Immature natural killer cell (primary cell): ENCODE measurements at regions not wholly inside any gene's neighbourhood (a gene's known extent, or its start where the extent isn't known, plus 50 kb on each side); places are given as distances from the start of the nearest gene placed in this dataset.
"Not testable (repeated sequence)": the region's sequence is repeated elsewhere in the genome, so short reads cannot be mapped to it uniquely, and the experiment has no call there.

Experiments used
- DNase-seq, 3 donors: peaks; one replicate each; pipeline ENCODE4 v3.0.0; 2022; ENCODE audit warnings: mixed read lengths in 1 of 3
- H3K27ac Mint-ChIP-seq, 6 donors: one replicate each; pipeline ENCODE4 v1.8.0; 2020; ENCODE audit warnings: mixed read lengths in 6 of 6, mild to moderate bottlenecking in 5 of 6, inconsistent platforms in 4 of 6, moderate library complexity in 3 of 6
- H3K27me3 Mint-ChIP-seq, 3 donors: one replicate each; pipeline ENCODE4 v1.8.0; 2020 to 2021; ENCODE audit warnings: low read depth in 3 of 3, mild to moderate bottlenecking in 3 of 3, mixed read lengths in 3 of 3, moderate library complexity in 3 of 3, inconsistent platforms in 1 of 3
- H3K36me3 Mint-ChIP-seq, 3 donors: one replicate each; pipeline ENCODE4 v1.8.0; 2020; ENCODE audit warnings: mixed read lengths in 3 of 3, inconsistent platforms in 2 of 3, mild to moderate bottlenecking in 2 of 3
- H3K4me1 Mint-ChIP-seq, 2 donors: one replicate each; pipeline ENCODE4 v1.8.0; 2020; ENCODE audit warnings: inconsistent platforms in 2 of 2, mild to moderate bottlenecking in 2 of 2, mixed read lengths in 2 of 2, moderate library complexity in 1 of 2
- H3K4me3 Mint-ChIP-seq, 5 donors: one replicate each; pipeline ENCODE4 v1.8.0; 2020; ENCODE audit warnings: mild to moderate bottlenecking in 5 of 5, mixed read lengths in 5 of 5, inconsistent platforms in 3 of 5, moderate library complexity in 3 of 5
- H3K9me3 Mint-ChIP-seq, 6 donors: one replicate each; pipeline ENCODE4 v1.8.0; 2020; ENCODE audit warnings: mild to moderate bottlenecking in 6 of 6, mixed read lengths in 6 of 6, inconsistent platforms in 4 of 6, moderate library complexity in 3 of 6

DNA sequence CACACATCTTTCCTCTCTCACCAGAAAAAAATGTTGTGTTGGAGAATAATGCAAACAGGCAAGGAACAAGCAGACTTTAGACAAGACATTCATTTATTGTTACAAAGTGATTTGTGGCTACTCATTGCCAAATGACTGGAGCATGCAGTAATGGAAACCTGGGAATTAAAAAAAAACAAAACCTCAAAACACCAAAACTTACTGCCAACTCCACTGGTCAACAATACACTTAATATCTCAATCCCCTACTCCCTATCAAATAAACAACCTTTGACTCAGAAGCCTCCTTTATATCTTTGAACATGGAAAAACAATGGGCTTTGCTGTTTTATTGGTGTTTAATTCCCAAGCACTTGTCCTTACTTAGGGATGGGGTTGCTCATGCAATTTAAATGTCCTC, 112.8 kb downstream of the POSTN start:
- H3K36me3 Mint-ChIP-seq, result no peaks in the 10 kb centered on the region
- peaks cover 0 to 2% (median 0%) of the 10 kb centered on the region in 3 donors for H3K27me3 Mint-ChIP-seq
- H3K9me3 Mint-ChIP-seq, result peaks cover 7 to 48% (median 12%) of the 10 kb centered on the region in 6 donors
- H3K4me1 Mint-ChIP-seq, result no peaks in the 10 kb centered on the region
- no peak overlapping the region for H3K4me3 Mint-ChIP-seq
- DNase-seq, result no peak
- H3K27ac Mint-ChIP-seq, result no peak overlapping the region

DNA sequence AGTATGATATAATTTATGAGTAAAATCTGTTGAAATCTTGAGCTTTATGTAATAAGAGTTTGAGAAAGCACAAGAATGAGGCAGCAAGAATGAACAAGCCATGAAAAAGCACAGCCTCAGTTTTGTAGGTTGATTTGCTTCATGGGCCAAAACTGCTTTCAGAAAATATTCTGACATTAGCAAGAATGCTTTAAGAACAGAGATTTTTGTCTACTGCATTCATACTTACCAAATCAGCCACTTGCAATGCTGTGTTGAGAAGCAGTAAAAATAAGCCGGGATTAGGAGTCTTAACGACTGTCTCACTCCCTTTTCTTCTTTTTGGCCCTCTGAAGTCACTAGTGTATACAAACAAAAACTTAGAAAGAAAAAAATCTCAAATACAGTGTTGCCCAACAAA, 114.5 kb downstream of the POSTN start:
- H3K27me3 Mint-ChIP-seq, result peaks cover 0 to 2% (median 0%) of the 10 kb centered on the region in 3 donors
- H3K9me3 Mint-ChIP-seq, result peaks cover 10 to 46% (median 19%) of the 10 kb centered on the region in 6 donors
- H3K36me3 Mint-ChIP-seq, result no peaks in the 10 kb centered on the region
- H3K4me3 Mint-ChIP-seq, result no peak overlapping the region
- no peak for DNase-seq
- H3K27ac Mint-ChIP-seq, result no peak overlapping the region
- no peaks in the 10 kb centered on the region for H3K4me1 Mint-ChIP-seq

DNA sequence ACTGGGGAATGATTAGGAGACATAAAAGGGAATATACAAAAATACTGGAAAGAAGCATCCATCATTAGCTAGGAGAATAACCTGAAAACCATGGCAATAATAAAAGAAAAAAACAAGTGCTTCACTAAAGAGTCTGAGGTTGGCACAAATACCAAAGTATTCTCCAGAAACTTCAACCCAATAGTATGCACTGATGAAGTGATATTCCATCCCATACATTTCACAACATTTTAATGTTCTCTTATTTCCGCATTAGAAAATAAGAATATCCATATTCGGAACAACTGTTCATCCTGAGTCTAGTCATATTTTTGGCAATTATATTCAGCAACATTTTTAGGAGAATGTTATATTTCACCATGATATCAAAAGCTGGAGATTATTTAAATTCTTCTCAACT, 116.2 kb downstream of the POSTN start:
- Mint-ChIP-seq H3K4me1 (no peaks in the 10 kb centered on the region), H3K9me3 (peaks cover 6 to 37% (median 19%) of the 10 kb centered on the region in 6 donors), H3K27ac (no peak overlapping the region), H3K36me3 (no peaks in the 10 kb centered on the region), H3K27me3 (peaks cover 0 to 2% (median 0%) of the 10 kb centered on the region in 3 donors), H3K4me3 (no peak overlapping the region)
- DNase-seq, result no peak

DNA sequence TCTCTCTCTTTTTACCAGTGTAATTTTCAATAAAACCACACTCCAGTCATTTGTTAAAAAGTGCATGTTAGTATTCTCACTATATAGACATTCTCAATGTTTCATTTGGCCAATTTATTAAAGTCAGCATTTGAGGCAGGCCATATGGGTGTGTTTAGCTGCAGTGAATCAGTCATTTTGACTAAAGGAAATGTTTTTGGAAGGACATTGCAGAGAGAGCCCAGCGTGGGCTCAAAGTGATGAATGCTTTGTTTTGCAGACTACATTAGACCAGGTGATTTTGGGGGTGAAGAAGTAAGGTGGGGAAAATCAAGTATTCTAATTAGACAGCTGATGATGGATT, 116.7 kb downstream of the POSTN start:
- DNase-seq, result no peak
- H3K27ac Mint-ChIP-seq, result no peak overlapping the region
- H3K27me3 Mint-ChIP-seq, result peaks cover 0 to 2% (median 0%) of the 10 kb centered on the region in 3 donors
- H3K4me3 Mint-ChIP-seq, result no peak overlapping the region
- H3K9me3 Mint-ChIP-seq, result peaks cover 6 to 32% (median 19%) of the 10 kb centered on the region in 6 donors
- no peaks in the 10 kb centered on the region for H3K36me3 Mint-ChIP-seq
- no peaks in the 10 kb centered on the region for H3K4me1 Mint-ChIP-seq

DNA sequence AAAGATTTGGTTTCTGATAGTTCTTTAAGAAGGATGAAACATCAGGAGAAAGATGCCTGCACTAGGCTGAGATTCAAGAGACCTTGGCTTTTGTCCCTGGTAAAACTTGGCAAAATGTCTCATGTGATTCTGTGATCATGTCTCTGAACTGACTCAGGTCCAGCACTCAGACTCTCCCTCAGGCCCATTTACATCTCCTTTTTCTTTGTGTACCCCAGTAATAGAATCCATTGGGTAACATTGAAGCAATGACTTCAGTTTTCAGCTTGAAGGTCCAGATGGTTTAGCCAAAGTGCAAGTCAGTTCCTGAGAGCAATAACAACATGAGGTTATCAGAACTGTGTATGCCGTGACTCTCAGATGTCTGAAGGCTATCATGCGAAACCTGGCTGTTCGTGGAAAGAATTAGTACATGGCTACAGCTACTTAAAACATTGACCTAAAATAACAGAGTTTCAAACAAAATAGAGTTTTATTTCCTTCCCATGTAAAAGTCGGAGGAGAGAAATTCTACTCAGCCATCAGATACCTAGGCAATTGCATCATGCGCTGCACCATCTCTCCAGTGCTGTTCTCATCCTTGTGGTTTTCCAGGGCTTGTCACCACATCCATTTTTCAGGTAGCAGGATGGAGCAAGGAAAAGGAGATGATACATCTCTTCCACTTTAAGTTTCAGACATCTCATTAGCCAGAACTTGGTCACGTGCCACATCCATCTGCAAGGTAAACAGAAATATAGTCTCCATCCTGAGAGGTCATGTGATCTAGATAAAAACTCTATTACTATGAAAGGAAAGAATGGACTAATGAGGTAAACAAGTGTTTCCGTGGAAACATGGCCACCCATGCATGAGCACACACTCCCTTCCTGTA, 117.3 kb downstream of the POSTN start:
- no peaks in the 10 kb centered on the region for H3K4me1 Mint-ChIP-seq
- no peak for DNase-seq
- H3K27me3 Mint-ChIP-seq, result peaks cover 0 to 2% (median 0%) of the 10 kb centered on the region in 3 donors
- H3K27ac Mint-ChIP-seq, result no peak overlapping the region
- no peak overlapping the region for H3K4me3 Mint-ChIP-seq
- no peaks in the 10 kb centered on the region for H3K36me3 Mint-ChIP-seq
- H3K9me3 Mint-ChIP-seq, result peaks cover 6 to 26% (median 17%) of the 10 kb centered on the region in 6 donors

DNA sequence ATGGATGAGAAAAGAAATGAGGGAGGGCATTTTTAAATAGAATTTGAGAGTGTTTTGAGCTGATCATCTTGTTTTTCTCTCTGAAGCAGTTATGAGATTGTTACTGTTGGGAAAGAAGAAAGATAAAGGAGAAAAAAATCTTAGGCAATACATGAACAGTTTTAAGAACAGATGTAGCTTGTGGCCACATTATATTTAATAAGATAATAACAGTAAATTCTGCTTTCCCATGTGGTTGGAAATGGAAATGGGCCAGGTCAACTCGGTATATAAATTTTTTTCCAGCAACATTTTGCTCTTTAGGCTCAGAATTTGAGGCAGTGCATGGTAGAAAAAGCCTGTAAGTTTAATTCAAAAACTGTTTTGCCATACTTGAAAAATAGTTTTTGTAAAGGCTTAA, 118.7 kb downstream of the POSTN start:
- Mint-ChIP-seq H3K36me3 (no peaks in the 10 kb centered on the region), H3K4me1 (no peaks in the 10 kb centered on the region), H3K4me3 (no peak overlapping the region), H3K9me3 (peaks cover 6 to 31% (median 17%) of the 10 kb centered on the region in 6 donors), H3K27ac (no peak overlapping the region), H3K27me3 (peaks cover 0 to 2% (median 0%) of the 10 kb centered on the region in 3 donors)
- DNase-seq, result no peak

DNA sequence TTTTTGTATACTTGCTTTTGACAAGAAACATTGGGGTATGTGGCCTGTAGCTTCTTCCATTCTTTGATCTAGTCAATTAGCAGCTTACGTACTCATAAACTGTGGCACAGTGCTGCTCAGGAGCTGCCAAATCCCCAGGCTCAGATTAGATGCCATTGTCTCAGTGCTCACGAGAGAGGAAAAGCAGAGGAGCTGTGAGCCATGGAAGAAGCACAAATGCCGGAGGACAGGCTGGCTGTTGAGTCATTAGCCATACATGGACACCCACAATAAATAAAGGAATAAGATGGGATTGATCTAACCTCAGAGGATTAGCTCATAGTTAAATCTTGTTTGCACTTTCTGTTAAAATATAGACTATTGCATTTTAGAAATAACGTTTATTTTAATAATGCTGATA, 121.7 kb downstream of the POSTN start:
- no peaks in the 10 kb centered on the region for H3K4me1 Mint-ChIP-seq
- peaks cover 5 to 45% (median 22%) of the 10 kb centered on the region in 6 donors for H3K9me3 Mint-ChIP-seq
- no peak overlapping the region for H3K4me3 Mint-ChIP-seq
- H3K36me3 Mint-ChIP-seq, result peaks cover 0 to 6% (median 0%) of the 10 kb centered on the region in 3 donors
- H3K27me3 Mint-ChIP-seq, result no peaks in the 10 kb centered on the region
- DNase-seq, result no peak
- H3K27ac Mint-ChIP-seq, result no peak overlapping the region

DNA sequence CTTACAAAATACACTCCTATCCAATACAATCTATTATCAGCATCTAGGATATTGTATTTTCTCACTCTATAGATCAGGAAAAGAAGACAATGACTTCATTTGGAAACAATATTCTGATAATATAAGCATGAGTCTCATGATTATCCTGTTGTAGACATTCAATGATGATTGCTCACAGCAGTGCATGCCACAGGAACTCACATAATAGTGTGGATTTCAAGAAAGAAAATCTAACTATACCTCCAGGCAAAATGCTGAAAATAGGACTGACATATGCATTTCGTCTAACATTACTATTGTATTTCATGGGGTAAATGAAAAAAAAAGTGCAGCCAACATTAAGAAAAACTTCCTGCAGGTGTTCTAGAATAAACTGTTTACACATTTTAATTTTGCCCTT, 122.6 kb downstream of the POSTN start:
- no peak overlapping the region for H3K4me3 Mint-ChIP-seq
- H3K36me3 Mint-ChIP-seq, result peaks cover 0 to 6% (median 0%) of the 10 kb centered on the region in 3 donors
- DNase-seq, result no peak
- no peaks in the 10 kb centered on the region for H3K4me1 Mint-ChIP-seq
- peaks cover 4 to 42% (median 22%) of the 10 kb centered on the region in 6 donors for H3K9me3 Mint-ChIP-seq
- no peaks in the 10 kb centered on the region for H3K27me3 Mint-ChIP-seq
- no peak overlapping the region for H3K27ac Mint-ChIP-seq

DNA sequence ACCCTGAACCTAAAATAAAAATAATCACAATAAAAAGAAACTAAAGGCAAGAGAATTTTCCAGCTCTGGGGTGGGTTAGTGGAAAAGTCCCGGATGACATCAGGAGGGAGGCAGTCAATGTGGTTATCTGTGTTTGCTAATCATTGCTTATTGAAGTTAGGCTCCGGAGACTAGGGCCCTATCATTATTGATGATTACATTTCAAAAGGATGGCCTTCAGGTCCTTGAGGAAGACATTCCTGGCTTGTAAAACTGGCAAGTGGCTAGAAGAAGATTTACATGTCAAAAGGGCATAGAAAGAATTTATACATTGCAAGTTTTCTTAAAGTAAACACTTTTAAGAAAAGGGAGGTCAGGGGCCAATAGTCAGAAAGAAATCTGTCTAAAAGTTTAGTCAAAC, 123.4 kb downstream of the POSTN start:
- Mint-ChIP-seq H3K4me3 (no peak overlapping the region), H3K27ac (no peak overlapping the region), H3K36me3 (peaks cover 0 to 6% (median 0%) of the 10 kb centered on the region in 3 donors), H3K27me3 (no peaks in the 10 kb centered on the region), H3K4me1 (no peaks in the 10 kb centered on the region), H3K9me3 (peaks cover 2 to 42% (median 21%) of the 10 kb centered on the region in 6 donors)
- DNase-seq, result no peak

DNA sequence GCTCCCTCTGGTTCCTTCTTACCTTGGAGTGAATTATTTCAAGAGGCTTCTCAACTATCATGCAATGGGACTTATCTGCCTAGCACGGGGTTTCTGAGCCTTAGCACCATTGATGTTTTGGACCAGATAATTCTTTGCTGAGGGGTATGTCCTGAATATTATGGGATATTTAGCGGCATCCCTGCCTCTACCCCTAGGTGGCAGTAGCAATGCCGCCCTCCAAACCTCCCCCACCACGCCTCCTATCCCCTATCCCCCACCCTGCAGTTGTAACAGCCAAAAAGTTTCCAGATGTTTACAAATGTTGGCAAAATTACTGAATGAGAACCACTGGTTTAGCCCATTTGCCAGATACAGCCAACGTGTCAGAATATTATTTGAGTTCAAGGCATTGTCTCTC, 125.5 kb downstream of the POSTN start:
- Mint-ChIP-seq H3K4me1 (no peaks in the 10 kb centered on the region), H3K4me3 (no peak overlapping the region), H3K9me3 (peaks cover 0 to 39% (median 18%) of the 10 kb centered on the region in 6 donors), H3K36me3 (peaks cover 0 to 6% (median 0%) of the 10 kb centered on the region in 3 donors), H3K27ac (no peak overlapping the region), H3K27me3 (no peaks in the 10 kb centered on the region)
- no peak for DNase-seq

DNA sequence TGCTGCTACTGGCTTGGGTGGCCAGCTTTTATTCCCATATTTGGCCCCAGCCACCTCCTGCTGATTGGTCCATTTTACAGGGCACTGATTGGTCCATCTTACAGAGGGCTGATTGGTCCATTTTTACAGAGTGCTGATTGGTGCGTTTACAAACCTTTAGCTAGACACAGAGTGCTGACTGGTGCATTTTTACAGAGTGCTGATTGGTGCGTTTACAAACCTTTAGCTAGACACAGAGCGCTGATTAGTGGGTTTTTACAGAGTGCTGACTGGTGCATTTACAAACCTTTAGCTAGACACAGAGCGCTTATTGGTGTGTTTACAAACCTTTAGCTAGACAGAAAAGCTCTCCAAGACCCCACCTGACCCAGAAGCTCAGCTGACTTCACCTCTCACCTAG, 126.3 kb downstream of the POSTN start:
- not testable (repeated sequence) for DNase-seq, H3K27me3 Mint-ChIP-seq, H3K36me3 Mint-ChIP-seq, H3K27ac Mint-ChIP-seq, H3K4me3 Mint-ChIP-seq, H3K4me1 Mint-ChIP-seq
- peaks cover 2 to 47% (median 21%) of the 10 kb centered on the region in 6 donors for H3K9me3 Mint-ChIP-seq

DNA sequence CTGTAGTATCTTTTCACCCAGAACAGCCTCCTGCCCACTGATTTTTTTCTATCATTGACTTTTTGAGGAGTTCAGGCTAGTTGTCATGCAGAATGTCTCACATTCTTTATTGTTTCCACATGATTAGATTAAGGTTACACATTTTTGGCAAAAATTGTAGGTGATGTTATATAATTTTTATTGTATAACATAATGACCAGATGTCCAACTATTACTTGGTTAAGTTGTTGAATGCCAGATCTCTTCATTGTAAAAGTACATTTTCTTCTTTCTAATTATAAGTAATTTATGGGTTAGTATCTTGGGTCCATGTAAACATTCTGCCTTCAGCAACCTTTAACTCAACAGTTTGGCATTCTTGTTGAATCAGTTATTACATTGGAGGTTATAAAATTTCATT, 138.4 kb downstream of the POSTN start:
- Mint-ChIP-seq H3K27me3 (peaks cover 0 to 2% (median 0%) of the 10 kb centered on the region in 3 donors), H3K9me3 (peaks cover 5 to 39% (median 17%) of the 10 kb centered on the region in 6 donors), H3K4me1 (no peaks in the 10 kb centered on the region), H3K4me3 (no peak overlapping the region), H3K36me3 (no peaks in the 10 kb centered on the region), H3K27ac (no peak overlapping the region)
- no peak for DNase-seq

DNA sequence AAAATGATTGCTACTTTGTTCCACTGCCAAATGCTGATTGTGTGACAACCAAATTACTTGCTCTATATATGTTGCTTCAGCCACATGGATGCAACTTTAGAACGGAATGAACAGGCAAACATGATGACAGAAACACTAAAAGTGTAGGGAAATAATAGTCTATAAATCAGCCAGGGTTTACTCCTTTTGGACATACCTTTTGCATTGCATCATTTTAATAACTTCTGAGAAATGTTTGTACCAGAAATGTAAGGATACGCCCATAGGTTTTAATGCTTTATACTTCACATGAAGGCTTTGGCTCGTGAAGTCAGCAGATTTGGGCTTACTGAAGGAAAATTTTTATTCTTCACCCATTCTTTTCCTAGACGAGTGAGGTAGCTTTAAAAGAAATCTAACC, 141.0 kb downstream of the POSTN start:
- no peaks in the 10 kb centered on the region for H3K36me3 Mint-ChIP-seq
- H3K27me3 Mint-ChIP-seq, result peaks cover 0 to 2% (median 0%) of the 10 kb centered on the region in 3 donors
- H3K27ac Mint-ChIP-seq, result no peak overlapping the region
- peaks cover 11 to 37% (median 25%) of the 10 kb centered on the region in 6 donors for H3K9me3 Mint-ChIP-seq
- no peaks in the 10 kb centered on the region for H3K4me1 Mint-ChIP-seq
- no peak overlapping the region for H3K4me3 Mint-ChIP-seq
- DNase-seq, result no peak

DNA sequence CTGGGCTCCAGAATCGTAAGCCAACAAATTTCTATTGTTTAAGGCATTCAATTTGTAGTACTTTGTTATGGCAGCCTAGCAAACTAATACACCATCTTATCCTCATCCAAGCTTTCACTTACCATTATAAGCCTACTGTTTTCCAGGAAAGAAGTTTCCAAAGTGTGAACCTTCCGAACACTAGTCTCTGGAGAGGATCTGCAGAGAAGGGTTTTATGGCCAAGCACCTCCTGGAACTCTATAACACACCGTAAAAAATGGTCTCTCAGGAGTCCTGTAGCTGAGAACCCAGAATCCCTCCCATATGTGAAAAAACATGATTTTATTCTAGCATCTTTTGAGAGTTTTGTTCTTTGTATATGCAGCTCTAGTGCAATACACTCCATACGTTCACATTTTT, 142.1 kb downstream of the POSTN start:
- peaks cover 11 to 42% (median 25%) of the 10 kb centered on the region in 6 donors for H3K9me3 Mint-ChIP-seq
- H3K27ac Mint-ChIP-seq, result no peak overlapping the region
- no peak overlapping the region for H3K4me3 Mint-ChIP-seq
- no peak for DNase-seq
- peaks cover 0 to 2% (median 0%) of the 10 kb centered on the region in 3 donors for H3K27me3 Mint-ChIP-seq
- H3K4me1 Mint-ChIP-seq, result no peaks in the 10 kb centered on the region
- no peaks in the 10 kb centered on the region for H3K36me3 Mint-ChIP-seq

DNA sequence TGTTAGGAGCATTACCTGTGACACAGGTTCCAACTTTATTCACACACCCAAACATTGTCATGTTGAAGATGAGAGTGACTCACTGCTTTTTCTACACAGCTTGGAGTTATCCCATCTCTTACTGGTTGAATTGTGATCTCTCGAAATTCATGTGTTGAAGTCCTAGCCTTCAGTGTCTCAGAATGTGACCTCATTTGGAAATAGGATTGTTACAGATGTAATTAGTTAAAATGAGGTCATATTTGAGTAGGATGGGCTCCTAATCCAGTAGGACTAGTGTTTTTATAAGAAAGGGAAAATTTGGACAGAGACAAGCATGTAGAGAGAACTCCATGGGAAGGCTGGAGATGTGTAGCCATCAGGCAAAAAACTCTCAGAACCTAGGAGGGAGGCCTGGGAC, 142.5 kb downstream of the POSTN start:
- Mint-ChIP-seq H3K4me3 (no peak overlapping the region), H3K4me1 (no peaks in the 10 kb centered on the region), H3K27me3 (peaks cover 0 to 2% (median 0%) of the 10 kb centered on the region in 3 donors), H3K27ac (no peak overlapping the region), H3K9me3 (peaks cover 11 to 39% (median 26%) of the 10 kb centered on the region in 6 donors), H3K36me3 (no peaks in the 10 kb centered on the region)
- no peak for DNase-seq
